Esophagus (tissue), 2 donors: ENCODE measurements at regions not wholly inside any gene's neighbourhood (a gene's known extent, or its start where the extent isn't known, plus 50 kb on each side); places are given as distances from the start of the nearest gene placed in this dataset.

Source experiments
- H3K27ac ChIP-seq, 2 donors: one replicate each; pipeline ENCODE4 v1.5.1; 2013; ENCODE audit warnings: low read depth in 2 of 2, mild to moderate bottlenecking in 2 of 2, inconsistent platforms in 1 of 2, low read length in 1 of 2, moderate library complexity in 1 of 2
- H3K27me3 ChIP-seq, 2 donors: one replicate each; pipeline ENCODE4 v1.6.1; 2013; ENCODE audit warnings: low read length in 2 of 2, control low read depth in 1 of 2, mild to moderate bottlenecking in 1 of 2; ENCODE audit not compliant: insufficient read depth in 2 of 2, control insufficient read depth in 1 of 2
- H3K36me3 ChIP-seq, 2 donors: one replicate each; pipeline ENCODE4 v1.6.1; 2013; ENCODE audit warnings: low read length in 1 of 2; ENCODE audit not compliant: control insufficient read depth in 2 of 2, insufficient read depth in 2 of 2
- H3K4me1 ChIP-seq, 2 donors: one replicate each; pipeline ENCODE4 v1.6.1; 2013; ENCODE audit warnings: low read length in 1 of 2; ENCODE audit not compliant: control insufficient read depth in 2 of 2, insufficient read depth in 2 of 2
- H3K4me3 ChIP-seq, 2 donors: one replicate each; pipeline ENCODE4 v1.5.1; 2013; ENCODE audit warnings: low read length in 2 of 2, mild to moderate bottlenecking in 2 of 2, low read depth in 1 of 2, moderate library complexity in 1 of 2
- H3K9me3 ChIP-seq, 2 donors: one replicate each; pipeline ENCODE4 v1.6.1; 2013; ENCODE audit warnings: mild to moderate bottlenecking in 2 of 2, low read depth in 1 of 2, low read length in 1 of 2, moderate library complexity in 1 of 2; ENCODE audit not compliant: control insufficient read depth in 2 of 2, insufficient read depth in 1 of 2
- WGBS, 2 donors: extraction: QIAGEN DNeasy Blood & Tissue Kit; methylation state at CpG; one replicate each; pipeline ENCODE4 v1.1.7; 2013; 5-methylcytosine and 5-hydroxymethylcytosine counted together
- donor health status: healthy with polysubstance abuse.
- donor health status: Bipolar disorder and iron deficiency.

DNA sequence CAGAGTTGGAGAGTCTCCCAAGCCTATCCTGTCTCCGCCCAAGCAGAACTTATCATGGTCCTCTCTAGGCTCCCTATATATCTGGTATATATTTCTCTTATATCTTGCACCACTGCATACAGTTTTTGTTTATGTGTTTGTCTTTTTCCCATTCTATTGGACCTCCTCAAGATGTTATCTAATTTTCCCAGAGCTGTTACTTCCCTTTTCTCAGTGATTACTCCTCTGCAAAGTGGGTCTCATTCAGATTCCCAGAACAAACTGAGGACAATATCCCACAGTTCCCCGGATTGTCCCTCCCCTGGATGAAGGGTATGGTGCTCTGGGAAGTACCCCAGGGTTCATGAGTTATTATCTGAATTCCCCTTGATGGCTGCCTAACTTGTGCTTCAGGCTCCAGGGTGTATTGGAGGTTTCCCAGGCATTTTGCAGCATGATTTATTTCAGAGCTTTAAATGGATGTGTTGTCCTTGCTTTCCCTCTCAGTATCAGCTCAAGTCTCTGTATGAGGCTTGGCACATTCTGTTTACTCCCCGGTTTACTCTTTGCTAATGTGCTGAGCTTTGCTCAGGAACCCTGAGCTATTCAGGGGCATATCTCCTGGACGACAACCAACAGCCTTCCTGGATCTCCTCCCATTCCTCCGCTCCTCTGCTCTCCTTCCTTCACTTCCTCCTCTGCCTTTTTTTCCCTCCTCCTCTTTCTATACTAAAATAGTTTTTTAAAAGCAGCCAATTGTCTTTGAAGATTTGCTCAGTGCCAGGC, 329.3 kb downstream of the SPRY2 start:
- H3K27me3 ChIP-seq, result no peaks in the 10 kb centered on the region
- no peaks in the 10 kb centered on the region for H3K36me3 ChIP-seq
- no peak overlapping the region for H3K27ac ChIP-seq
- no peaks in the 10 kb centered on the region for H3K4me1 ChIP-seq
- no peak overlapping the region for H3K4me3 ChIP-seq
- no peaks in the 10 kb centered on the region for H3K9me3 ChIP-seq
- 32% methylated on average over 5 of the region's 5 CpGs for WGBS, 2 donors

DNA sequence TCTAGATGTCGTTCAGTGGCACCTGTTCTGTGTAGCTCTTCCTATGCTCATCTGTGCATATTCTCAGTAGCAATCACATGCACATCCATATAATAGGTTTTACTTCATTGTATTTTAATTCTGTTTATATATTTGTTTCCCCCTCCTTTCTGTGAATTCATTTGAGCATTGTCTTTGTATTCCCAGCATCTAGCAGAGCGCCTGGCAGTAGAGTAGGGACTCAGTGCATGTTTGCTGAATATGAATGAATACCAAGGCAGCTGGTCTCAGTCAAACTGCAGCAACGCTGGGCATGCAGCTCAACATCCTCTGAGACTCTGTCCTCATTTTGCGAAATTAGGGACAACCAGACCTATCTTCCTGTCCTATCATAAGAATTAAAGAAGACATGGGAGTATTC, 330.1 kb downstream of the SPRY2 start:
- 89 to 92% methylated on average over 4 of the region's 4 CpGs for WGBS, 2 donors
- Histone ChIP-seq H3K9me3 (no peaks in the 10 kb centered on the region), H3K27me3 (no peaks in the 10 kb centered on the region)

DNA sequence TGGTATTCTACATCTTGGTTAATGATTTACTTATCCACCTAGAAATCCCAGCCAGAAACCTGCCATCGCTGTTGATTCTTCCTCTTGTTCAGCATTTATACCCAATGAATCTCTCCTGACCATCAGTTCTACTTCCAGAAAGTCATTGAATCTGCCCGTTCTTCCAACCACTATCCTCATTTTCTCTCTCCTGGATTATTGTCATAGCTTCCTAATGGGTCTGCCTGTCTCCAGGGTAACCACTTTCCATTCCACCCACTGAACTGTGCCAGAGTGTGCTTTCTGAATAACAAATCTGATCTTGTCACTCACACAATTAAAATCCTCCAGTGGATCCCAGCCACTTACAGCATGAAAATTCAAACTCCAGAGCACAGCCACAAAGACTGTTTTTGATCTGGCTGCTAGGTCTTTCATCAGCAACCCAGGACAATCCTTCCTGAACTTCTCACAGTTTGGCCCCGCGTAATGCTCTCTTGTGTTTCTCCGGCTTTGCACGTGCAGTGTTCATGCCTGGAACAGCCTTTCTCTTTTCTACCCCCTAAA, 330.6 kb downstream of the SPRY2 start:
- no peak overlapping the region for H3K4me3 ChIP-seq
- H3K27ac ChIP-seq, result no peak overlapping the region
- no peaks in the 10 kb centered on the region for H3K36me3 ChIP-seq
- no peaks in the 10 kb centered on the region for H3K9me3 ChIP-seq
- H3K4me1 ChIP-seq, result no peaks in the 10 kb centered on the region
- H3K27me3 ChIP-seq, result no peaks in the 10 kb centered on the region
- WGBS, 2 donors, result 82 to 93% methylated on average over 6 of the region's 6 CpGs

More for the DNA sequence above, 330.1 kb downstream of the SPRY2 start:
- Histone ChIP-seq H3K4me1 (no peaks in the 10 kb centered on the region), H3K4me3 (no peak overlapping the region), H3K36me3 (no peaks in the 10 kb centered on the region), H3K27ac (no peak overlapping the region)

DNA sequence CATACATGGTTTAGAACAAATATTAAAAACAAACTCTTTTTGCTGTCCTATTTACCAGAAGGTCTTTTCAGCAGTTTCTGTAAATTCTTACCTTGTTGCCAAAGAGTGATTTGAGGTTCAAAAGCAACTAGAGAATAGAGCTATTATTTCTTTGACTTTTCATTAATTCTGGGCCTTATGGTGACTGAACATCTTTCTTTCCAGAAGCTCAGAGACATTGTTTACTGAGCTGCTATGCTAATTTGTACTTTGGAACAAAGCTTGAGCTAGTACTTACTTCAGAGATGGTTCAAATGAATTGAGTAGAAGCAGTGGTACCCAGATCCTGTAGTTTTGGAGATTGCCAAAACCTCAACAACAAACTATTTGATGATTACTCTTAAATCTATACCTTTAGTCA, 331.2 kb downstream of the SPRY2 start:
- Histone ChIP-seq H3K4me3 (no peak overlapping the region), H3K27me3 (no peaks in the 10 kb centered on the region), H3K36me3 (no peaks in the 10 kb centered on the region), H3K27ac (no peak overlapping the region), H3K9me3 (no peaks in the 10 kb centered on the region), H3K4me1 (no peaks in the 10 kb centered on the region)

DNA sequence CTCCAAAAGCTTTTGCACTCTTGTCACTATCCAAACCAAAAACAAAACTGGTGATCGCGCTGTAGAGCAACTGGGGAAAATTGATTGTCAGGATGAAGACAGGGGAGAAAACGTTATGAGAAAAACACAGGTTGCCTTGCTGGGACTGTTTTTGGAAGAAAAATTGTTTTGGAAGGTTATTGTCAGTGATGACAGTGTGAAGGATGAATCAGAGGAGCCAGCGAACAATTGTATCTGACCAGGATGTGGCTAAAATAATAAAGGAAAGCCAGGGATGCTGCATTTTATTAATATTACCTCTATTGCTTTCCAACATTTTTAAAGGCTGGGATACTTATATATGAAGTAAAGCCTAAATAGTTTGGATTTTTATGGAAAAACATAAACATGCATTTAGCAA, 334.0 kb downstream of the SPRY2 start:
- 87 to 88% methylated on average over 4 of the region's 4 CpGs for WGBS, 2 donors
- Histone ChIP-seq H3K4me1 (no peaks in the 10 kb centered on the region), H3K4me3 (no peak overlapping the region)

DNA sequence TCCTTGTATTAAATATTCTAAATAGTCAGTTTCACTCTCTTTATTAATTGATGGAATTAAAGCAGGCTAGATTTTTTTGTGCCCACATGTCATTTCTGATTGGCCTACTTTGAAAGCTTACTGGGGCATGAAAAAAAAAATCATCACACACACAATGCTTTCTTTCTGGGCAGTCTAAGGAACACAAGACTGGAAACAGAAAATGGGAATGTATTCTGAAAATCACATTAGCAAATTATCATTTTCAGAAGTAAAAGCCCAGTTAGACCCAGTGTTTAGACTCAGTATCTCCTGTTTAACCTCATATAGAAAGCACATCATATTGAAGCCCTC, 339.4 kb downstream of the SPRY2 start:
- Histone ChIP-seq H3K9me3 (no peaks in the 10 kb centered on the region), H3K27me3 (no peaks in the 10 kb centered on the region), H3K4me1 (no peaks in the 10 kb centered on the region), H3K4me3 (no peak overlapping the region), H3K27ac (no peak overlapping the region), H3K36me3 (no peaks in the 10 kb centered on the region)

More for the DNA sequence above, 334.0 kb downstream of the SPRY2 start:
- H3K9me3 ChIP-seq, result no peaks in the 10 kb centered on the region
- H3K36me3 ChIP-seq, result no peaks in the 10 kb centered on the region
- H3K27ac ChIP-seq, result no peak overlapping the region
- no peaks in the 10 kb centered on the region for H3K27me3 ChIP-seq

DNA sequence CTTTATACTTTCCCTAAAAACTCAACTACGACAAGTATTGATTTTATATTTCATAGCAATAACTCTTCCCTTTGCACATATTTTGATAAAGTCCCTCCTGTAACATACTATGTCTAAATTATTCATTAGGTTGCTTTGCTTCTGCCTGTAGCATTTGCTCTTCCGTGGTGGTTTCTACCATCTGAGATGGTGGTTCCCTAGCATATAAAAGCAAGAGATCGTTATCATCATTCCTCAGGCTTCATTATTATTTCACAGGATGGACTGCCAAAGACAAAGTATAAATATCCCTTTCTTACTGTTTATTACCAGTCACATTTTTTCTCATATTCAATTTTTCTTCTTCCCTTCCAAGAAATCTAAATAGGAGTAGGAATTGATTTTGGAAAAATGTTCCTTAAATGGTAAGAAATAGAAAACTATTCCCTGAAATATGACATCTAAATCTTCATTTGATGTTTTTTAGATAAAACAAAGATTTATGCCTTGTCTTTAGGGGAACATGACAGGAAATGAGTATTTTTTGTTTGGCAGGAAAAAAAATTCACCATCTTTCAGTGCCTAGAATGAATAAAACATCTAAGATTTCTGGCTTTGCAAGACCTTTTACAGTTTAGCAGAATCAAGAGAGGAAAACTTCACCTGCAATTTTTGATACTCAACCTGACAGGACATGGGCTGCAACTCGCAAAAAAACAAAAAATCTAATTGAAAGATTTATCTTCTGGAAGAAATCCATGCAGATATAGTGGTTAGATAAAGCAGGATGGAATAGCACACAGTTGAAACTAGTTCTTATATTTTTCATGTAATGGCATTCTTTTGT, 340.0 kb downstream of the SPRY2 start:
- Histone ChIP-seq H3K27ac (no peak overlapping the region), H3K27me3 (no peaks in the 10 kb centered on the region), H3K4me1 (no peaks in the 10 kb centered on the region), H3K4me3 (no peak overlapping the region), H3K36me3 (no peaks in the 10 kb centered on the region), H3K9me3 (no peaks in the 10 kb centered on the region)
- 65 to 76% methylated on average over 4 of the region's 4 CpGs for WGBS, 2 donors

DNA sequence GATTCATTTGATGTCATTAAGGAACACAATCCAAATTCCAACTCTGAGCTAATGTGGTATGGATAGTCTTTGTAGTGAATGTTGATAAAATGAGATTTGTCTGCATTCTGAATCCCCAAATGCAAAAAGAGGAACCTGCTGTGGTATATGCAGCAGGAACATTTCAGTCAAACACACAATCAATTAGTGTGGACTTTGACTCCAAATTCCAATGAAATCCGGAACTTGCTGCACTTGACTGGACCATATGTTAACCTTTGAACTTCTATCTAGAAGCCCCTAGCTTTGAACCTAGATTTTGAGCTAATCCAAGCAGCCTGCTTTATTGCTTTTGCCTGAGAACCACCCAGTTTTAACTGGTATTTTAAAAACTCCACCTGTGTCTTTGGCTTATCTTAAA, 341.3 kb downstream of the SPRY2 start:
- H3K36me3 ChIP-seq, result no peaks in the 10 kb centered on the region
- 54 to 77% methylated on average over 1 of the region's 1 CpG for WGBS, 2 donors
- H3K27ac ChIP-seq, result no peak overlapping the region
- H3K27me3 ChIP-seq, result no peaks in the 10 kb centered on the region
- no peaks in the 10 kb centered on the region for H3K4me1 ChIP-seq
- H3K4me3 ChIP-seq, result no peak overlapping the region
- H3K9me3 ChIP-seq, result no peaks in the 10 kb centered on the region

DNA sequence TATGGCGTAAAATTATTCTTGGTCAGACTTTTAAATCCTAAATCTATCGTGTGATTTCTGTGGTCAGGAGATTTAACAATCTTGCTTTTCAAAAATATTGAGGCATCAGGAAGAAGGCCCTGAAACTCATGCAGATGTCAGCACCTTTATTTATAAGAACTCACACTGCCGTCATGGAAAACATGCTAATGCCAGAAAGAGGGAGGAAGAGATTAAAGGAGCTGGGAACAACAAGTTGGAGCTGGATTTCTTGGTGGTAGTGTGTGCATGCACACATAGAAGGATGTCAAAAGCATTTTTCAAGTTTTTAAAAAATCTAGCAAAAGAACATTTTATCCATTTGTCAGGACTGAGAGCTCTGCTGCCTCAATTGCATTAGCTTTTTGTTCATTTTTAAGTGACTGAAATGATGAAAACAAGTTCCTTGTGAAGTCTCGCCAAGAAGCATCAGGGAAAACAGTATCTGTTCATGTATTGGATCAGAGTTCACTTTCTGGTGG, 342.5 kb downstream of the SPRY2 start:
- no peaks in the 10 kb centered on the region for H3K4me1 ChIP-seq
- no peak overlapping the region for H3K27ac ChIP-seq
- H3K4me3 ChIP-seq, result no peak overlapping the region
- 50 to 70% methylated on average over 4 of the region's 4 CpGs for WGBS, 2 donors
- H3K27me3 ChIP-seq, result no peaks in the 10 kb centered on the region
- H3K9me3 ChIP-seq, result no peaks in the 10 kb centered on the region
- no peaks in the 10 kb centered on the region for H3K36me3 ChIP-seq
